MCF 10A (cell line): ENCODE measurements at regions not wholly inside any gene's neighbourhood (a gene's known extent, or its start where the extent isn't known, plus 50 kb on each side); places are given as distances from the start of the nearest gene placed in this dataset.

ENCODE experiments used
- BruUV-seq: library from RNA; stranded (reverse); fragments of 400-500 nt; replicated peaks from 2 replicates; lab custom pipeline; 2021; lab: Mats Ljungman, UMichigan
- CTCF ChIA-PET: fragments of 300-600 bp; sonication (Branson Sonifier 250); formaldehyde crosslinking; extraction: SDS; loops from one replicate; lab custom pipeline; 2021; ENCODE audit warnings: antibody characterized with exemption, inconsistent platforms; lab: Yijun Ruan, JAX
- POLR2A ChIA-PET: fragments of 300-600, 350-650 bp; sonication (Branson Sonifier 250); formaldehyde crosslinking; extraction: SDS; loops from one replicate; lab custom pipeline; 2020; ENCODE audit warnings: antibody characterized with exemption, inconsistent platforms; lab: Yijun Ruan, JAX
- DNase-seq: peaks from one replicate; pipeline ENCODE4 v3.0.0-alpha.2; 2018; ENCODE audit not compliant: unreplicated experiment
- H3K27ac Mint-ChIP-seq: one replicate; pipeline ENCODE4 v1.8.0; 2022; ENCODE audit warnings: mild to moderate bottlenecking, low read depth, mixed read lengths; ENCODE audit not compliant: unreplicated experiment
- H3K27me3 Mint-ChIP-seq: one replicate; pipeline ENCODE4 v1.8.0; 2022; ENCODE audit warnings: mixed read lengths; ENCODE audit not compliant: insufficient read depth, unreplicated experiment
- H3K36me3 Mint-ChIP-seq: one replicate; pipeline ENCODE4 v1.8.0; 2022; ENCODE audit warnings: mild to moderate bottlenecking, moderate library complexity, mixed read lengths; ENCODE audit not compliant: insufficient read depth, unreplicated experiment
- H3K4me1 Mint-ChIP-seq: one replicate; pipeline ENCODE4 v1.8.0; 2022; ENCODE audit warnings: mixed read lengths; ENCODE audit not compliant: insufficient read depth, unreplicated experiment
- H3K4me3 Mint-ChIP-seq: one replicate; pipeline ENCODE4 v1.8.0; 2022; ENCODE audit warnings: mild to moderate bottlenecking, moderate library complexity, mixed read lengths; ENCODE audit not compliant: unreplicated experiment
- H3K9me3 Mint-ChIP-seq: one replicate; pipeline ENCODE4 v1.8.0; 2022; ENCODE audit warnings: mixed read lengths; ENCODE audit not compliant: unreplicated experiment
- intact Hi-C: fragments of 100-400 bp; cut with micrococcal nuclease; formaldehyde crosslinking; loops from 2 replicates; pipeline ENCODE4 v1.14.1; 2022
- TF ChIP-seq, protein P1 (sequence below): fragments of 200-600 bp; IDR thresholded peaks from one replicate; pipeline ENCODE4 v1.8.0; 2022; ENCODE audit warnings: antibody characterized with exemption, mild to moderate bottlenecking; ENCODE audit not compliant: unreplicated experiment

DNA sequence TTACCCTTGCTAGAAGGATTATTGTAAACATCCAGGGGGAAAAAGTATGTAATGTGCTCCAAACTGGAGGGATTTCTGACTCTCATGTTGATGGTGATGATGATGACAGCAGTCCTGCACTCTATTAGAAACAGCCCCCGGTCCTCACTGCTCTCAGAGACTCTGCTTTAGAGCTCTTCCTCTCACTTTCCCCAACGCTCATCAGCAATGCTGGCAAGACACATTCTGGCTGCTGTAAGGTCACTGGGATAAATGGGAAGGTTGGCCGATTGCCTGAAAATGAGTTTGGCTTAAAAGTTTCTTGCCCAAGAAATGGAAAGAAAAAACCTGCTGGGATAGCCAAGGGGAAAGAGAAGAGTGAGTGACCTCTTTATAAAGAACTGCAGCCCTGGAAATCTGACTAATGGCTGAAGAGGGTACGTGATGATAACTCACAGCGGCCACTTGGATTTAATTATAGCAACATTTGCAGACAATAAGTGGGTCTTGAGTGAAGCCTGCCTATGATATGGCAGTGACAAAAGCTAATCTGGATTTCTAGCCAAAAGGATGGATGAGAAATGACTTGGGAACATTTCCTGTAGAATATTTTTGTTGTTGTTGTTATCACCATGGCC lies 235.8 kb downstream of the TMEM38B start:
- H3K9me3 Mint-ChIP-seq = peaks cover 25% of the 10 kb centered on the region

DNA sequence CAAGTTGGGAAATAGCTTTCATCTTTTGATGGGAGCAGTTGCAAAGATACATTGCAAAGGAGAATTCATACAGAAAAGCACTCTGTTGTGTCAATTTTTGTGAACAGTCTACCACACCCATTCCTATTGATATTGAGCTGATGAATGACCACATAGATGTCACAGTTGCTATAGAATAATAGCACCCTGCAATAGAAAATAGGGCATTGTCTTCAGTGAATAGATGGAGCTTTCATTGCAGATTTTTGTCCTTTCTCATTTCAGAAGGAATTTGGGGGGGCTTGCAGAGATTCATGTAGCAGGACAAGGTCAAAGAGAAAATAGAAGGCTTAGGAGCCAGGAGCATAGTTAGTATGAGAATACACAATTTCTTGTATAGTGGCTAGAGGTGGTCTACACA lies 237.9 kb downstream of the TMEM38B start:
- intact Hi-C loops = no loop called here
- BruUV-seq = no TSS peak

More for the DNA sequence above, 235.8 kb downstream of the TMEM38B start:
- CTCF ChIA-PET = interaction anchor here (0.7 to 2.1 kb wide), 3 partner anchors 39 to 495 kb away, joined by 3 to 6 read pairs (median 3); no protein-coding TSS in a partner anchor
- DNase-seq = no peak
- POLR2A ChIA-PET = no interaction called here
- intact Hi-C loops = no loop called here
- no TSS peak for BruUV-seq
- H3K4me1 Mint-ChIP-seq = no peaks in the 10 kb centered on the region
- TF ChIP-seq, protein P1, sequence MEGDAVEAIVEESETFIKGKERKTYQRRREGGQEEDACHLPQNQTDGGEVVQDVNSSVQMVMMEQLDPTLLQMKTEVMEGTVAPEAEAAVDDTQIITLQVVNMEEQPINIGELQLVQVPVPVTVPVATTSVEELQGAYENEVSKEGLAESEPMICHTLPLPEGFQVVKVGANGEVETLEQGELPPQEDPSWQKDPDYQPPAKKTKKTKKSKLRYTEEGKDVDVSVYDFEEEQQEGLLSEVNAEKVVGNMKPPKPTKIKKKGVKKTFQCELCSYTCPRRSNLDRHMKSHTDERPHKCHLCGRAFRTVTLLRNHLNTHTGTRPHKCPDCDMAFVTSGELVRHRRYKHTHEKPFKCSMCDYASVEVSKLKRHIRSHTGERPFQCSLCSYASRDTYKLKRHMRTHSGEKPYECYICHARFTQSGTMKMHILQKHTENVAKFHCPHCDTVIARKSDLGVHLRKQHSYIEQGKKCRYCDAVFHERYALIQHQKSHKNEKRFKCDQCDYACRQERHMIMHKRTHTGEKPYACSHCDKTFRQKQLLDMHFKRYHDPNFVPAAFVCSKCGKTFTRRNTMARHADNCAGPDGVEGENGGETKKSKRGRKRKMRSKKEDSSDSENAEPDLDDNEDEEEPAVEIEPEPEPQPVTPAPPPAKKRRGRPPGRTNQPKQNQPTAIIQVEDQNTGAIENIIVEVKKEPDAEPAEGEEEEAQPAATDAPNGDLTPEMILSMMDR = no peak
- H3K27me3 Mint-ChIP-seq = no peaks in the 10 kb centered on the region
- no peaks in the 10 kb centered on the region for H3K36me3 Mint-ChIP-seq
- no peak overlapping the region for H3K4me3 Mint-ChIP-seq
- no peak overlapping the region for H3K27ac Mint-ChIP-seq

DNA sequence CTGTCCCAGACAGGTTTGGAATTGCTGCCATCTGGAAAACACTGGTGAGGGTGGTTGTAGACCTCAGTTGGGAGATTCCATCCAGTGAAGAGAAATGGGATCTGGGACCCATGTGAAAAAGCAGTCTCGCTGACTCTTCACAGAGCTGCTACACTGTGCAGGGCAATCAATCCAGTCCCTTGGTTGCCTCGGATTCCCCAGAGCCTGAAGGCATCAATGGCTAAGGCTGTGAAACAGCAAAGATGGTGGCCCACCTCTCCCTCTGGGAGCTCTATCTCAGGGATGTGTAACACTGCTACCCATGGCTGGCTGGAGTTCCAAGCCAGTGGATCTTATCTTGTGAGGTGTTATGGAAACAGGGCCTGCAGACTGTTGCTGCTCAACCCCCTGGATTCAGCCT lies 256.1 kb downstream of the TMEM38B start:
- intact Hi-C loops = no loop called here
- no peak for DNase-seq
- H3K27ac Mint-ChIP-seq = no peak overlapping the region
- TF ChIP-seq, protein P1 = no peak
- POLR2A ChIA-PET = no interaction called here
- H3K27me3 Mint-ChIP-seq = no peaks in the 10 kb centered on the region
- H3K9me3 Mint-ChIP-seq = peaks cover 35% of the 10 kb centered on the region
- H3K4me1 Mint-ChIP-seq = no peaks in the 10 kb centered on the region
- CTCF ChIA-PET = interaction anchor here (0.5 kb wide), 1 partner anchor 104 kb away, joined by 3 read pairs; no protein-coding TSS in a partner anchor
- no peaks in the 10 kb centered on the region for H3K36me3 Mint-ChIP-seq
- H3K4me3 Mint-ChIP-seq = no peak overlapping the region
- BruUV-seq = no TSS peak

More for the DNA sequence above, 237.9 kb downstream of the TMEM38B start:
- CTCF ChIA-PET = no interaction called here
- no peaks in the 10 kb centered on the region for H3K4me1 Mint-ChIP-seq
- no peaks in the 10 kb centered on the region for H3K27me3 Mint-ChIP-seq
- POLR2A ChIA-PET = interaction anchor here (0.6 kb wide), 1 partner anchor 361 kb away, joined by 3 read pairs; no protein-coding TSS in a partner anchor
- H3K36me3 Mint-ChIP-seq = no peaks in the 10 kb centered on the region
- TF ChIP-seq, protein P1 = no peak
- H3K27ac Mint-ChIP-seq = no peak overlapping the region
- no peak overlapping the region for H3K4me3 Mint-ChIP-seq
- H3K9me3 Mint-ChIP-seq = peaks cover 25% of the 10 kb centered on the region
- no peak for DNase-seq

DNA sequence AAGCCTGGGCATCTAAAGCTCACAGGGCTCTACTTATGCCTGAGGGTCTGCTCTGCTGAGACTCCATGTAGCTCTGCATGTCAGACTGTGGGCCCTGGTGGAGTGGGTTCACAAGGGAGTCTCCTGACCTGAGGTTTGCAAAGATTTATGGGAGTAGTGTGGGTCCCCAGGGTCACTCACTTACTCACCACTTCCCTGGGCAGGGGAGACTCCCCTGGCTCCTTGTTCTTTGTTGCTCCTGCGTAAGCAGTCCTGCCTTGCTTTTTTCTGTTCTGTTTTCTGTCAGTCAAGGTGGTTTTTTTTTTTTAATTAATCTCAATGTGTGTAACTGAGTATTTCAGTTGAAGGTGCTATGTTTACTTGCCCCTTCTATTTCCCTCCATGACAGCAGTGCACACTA lies 256.6 kb downstream of the TMEM38B start:
- POLR2A ChIA-PET = no interaction called here
- no peaks in the 10 kb centered on the region for H3K27me3 Mint-ChIP-seq
- no peak overlapping the region for H3K27ac Mint-ChIP-seq
- intact Hi-C loops = no loop called here
- peaks cover 35% of the 10 kb centered on the region for H3K9me3 Mint-ChIP-seq
- BruUV-seq = no TSS peak
- no peak for DNase-seq
- CTCF ChIA-PET = no interaction called here
- TF ChIP-seq, protein P1 = no peak
- no peak overlapping the region for H3K4me3 Mint-ChIP-seq
- no peaks in the 10 kb centered on the region for H3K36me3 Mint-ChIP-seq
- H3K4me1 Mint-ChIP-seq = no peaks in the 10 kb centered on the region
